ENCODE measurements at regions not wholly inside any gene's neighbourhood (a gene's known extent, or its start where the extent isn't known, plus 50 kb on each side); places are given as distances from the start of the nearest gene placed in this dataset.

GRCh38 chr3:26449996-26450395 lies 172.6 kb upstream of the LRRC3B start:
- TF ChIP-seq CTCF (IDR thresholded peaks at IDR 0.05): no peak
- TF ChIP-seq ZFX (IDR thresholded peaks at IDR 0.05; ENCODE audit: borderline replicate concordance): no peak
